ENCODE measurements at regions not wholly inside any gene's neighbourhood (a gene's known extent, or its start where the extent isn't known, plus 50 kb on each side); places are given as distances from the start of the nearest gene placed in this dataset.

DNA sequence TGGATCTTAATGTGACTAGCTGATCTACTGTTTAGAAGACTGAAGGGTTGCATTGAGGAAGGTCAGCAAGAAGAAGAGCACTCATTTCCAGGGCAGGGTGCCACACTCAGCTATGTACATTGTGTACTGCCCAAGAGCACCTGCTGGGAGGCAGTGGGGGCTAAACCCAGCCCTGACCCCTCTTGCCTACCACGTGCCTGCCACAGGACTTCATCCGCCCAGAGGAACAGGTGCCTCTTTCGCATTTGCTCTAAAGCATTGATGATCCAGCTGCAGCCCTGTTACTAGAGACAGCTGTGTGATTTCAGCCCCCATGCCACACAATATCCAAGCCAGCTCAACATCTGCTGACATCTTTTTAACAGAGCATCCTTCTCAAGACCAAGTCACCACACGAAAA is 341.8 kb downstream of the LMX1A start:
- TF ChIP-seq, protein P1, sequence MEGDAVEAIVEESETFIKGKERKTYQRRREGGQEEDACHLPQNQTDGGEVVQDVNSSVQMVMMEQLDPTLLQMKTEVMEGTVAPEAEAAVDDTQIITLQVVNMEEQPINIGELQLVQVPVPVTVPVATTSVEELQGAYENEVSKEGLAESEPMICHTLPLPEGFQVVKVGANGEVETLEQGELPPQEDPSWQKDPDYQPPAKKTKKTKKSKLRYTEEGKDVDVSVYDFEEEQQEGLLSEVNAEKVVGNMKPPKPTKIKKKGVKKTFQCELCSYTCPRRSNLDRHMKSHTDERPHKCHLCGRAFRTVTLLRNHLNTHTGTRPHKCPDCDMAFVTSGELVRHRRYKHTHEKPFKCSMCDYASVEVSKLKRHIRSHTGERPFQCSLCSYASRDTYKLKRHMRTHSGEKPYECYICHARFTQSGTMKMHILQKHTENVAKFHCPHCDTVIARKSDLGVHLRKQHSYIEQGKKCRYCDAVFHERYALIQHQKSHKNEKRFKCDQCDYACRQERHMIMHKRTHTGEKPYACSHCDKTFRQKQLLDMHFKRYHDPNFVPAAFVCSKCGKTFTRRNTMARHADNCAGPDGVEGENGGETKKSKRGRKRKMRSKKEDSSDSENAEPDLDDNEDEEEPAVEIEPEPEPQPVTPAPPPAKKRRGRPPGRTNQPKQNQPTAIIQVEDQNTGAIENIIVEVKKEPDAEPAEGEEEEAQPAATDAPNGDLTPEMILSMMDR (IDR thresholded peaks at IDR 0.05), result no peak
- no peak for TF ChIP-seq POLR2A (IDR thresholded peaks at IDR 0.05)
- no peak for TF ChIP-seq POLR2AphosphoS5 (IDR thresholded peaks at IDR 0.05)
